HepG2 (cell line): ENCODE measurements at regions not wholly inside any gene's neighbourhood (a gene's known extent, or its start where the extent isn't known, plus 50 kb on each side); places are given as distances from the start of the nearest gene placed in this dataset.

ENCODE experiments used
- EP300 ChIP-seq, 3 experiments: sonication (generic) in 1 of 3; formaldehyde crosslinking in 1 of 3; IDR thresholded peaks; 2 replicates each; pipeline versions ENCODE4 v1.5.1 to v1.6.1; 2011 to 2020; ENCODE audit warnings: low read depth in 2 of 3, low read length in 2 of 3, borderline replicate concordance in 1 of 3, improper control_type of control experiment in 1 of 3, mild to moderate bottlenecking in 1 of 3, missing genetic modification reagents in 1 of 3, moderate library complexity in 1 of 3
- HMG20B ChIP-seq: conservative IDR thresholded peaks from 2 replicates; pipeline ENCODE4 v1.6.1; 2016; ENCODE audit warnings: missing genetic modification reagents, missing compliant biosample characterization
- POLR2AphosphoS5 ChIP-seq: IDR thresholded peaks from 2 replicates; pipeline ENCODE4 v1.6.1; 2012; ENCODE audit warnings: low read depth, low read length
- SNRNP70 ChIP-seq: fragments of 200-400 bp; formaldehyde crosslinking; IDR thresholded peaks from 2 replicates; pipeline ENCODE4 v1.6.1; 2017; ENCODE audit warnings: mild to moderate bottlenecking, low read depth, low read length, moderate library complexity
- ZNF207 ChIP-seq: fragments of 450-650 bp; IDR thresholded peaks from 2 replicates; pipeline ENCODE4 v1.6.1; 2016; ENCODE audit warnings: antibody characterized with exemption, borderline replicate concordance
- ZNF782 ChIP-seq: sonication (generic); formaldehyde crosslinking; IDR thresholded peaks from 2 replicates; pipeline ENCODE4 v1.4.0; 2020; ENCODE audit warnings: missing genetic modification reagents, mild to moderate bottlenecking, borderline replicate concordance
- TF ChIP-seq, protein P1 (sequence below): sonication (generic); formaldehyde crosslinking; IDR thresholded peaks from 2 replicates; pipeline ENCODE4 v1.5.0; 2020; ENCODE audit warnings: mild to moderate bottlenecking, missing genetic modification reagents, moderate library complexity

DNA sequence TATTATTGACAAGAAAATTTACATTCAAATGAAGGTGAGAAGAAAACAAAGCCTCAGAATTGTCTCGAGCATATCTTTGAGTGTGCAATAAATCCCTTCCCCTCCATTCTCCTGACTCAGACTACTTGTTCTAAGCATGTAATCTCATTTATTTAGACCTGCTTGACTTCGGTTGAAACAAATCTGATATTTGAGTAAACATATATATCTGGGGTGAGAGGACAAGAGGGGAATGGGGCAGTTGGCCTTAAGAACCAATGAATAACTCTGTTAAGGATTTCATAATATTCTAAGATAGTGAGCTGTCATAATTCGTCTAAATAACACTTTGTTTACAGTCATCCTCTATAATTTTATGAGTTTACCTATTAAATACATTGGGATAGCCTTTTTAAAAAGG is 142.7 kb downstream of the SIPA1L2 start:
- TF ChIP-seq, protein P1, sequence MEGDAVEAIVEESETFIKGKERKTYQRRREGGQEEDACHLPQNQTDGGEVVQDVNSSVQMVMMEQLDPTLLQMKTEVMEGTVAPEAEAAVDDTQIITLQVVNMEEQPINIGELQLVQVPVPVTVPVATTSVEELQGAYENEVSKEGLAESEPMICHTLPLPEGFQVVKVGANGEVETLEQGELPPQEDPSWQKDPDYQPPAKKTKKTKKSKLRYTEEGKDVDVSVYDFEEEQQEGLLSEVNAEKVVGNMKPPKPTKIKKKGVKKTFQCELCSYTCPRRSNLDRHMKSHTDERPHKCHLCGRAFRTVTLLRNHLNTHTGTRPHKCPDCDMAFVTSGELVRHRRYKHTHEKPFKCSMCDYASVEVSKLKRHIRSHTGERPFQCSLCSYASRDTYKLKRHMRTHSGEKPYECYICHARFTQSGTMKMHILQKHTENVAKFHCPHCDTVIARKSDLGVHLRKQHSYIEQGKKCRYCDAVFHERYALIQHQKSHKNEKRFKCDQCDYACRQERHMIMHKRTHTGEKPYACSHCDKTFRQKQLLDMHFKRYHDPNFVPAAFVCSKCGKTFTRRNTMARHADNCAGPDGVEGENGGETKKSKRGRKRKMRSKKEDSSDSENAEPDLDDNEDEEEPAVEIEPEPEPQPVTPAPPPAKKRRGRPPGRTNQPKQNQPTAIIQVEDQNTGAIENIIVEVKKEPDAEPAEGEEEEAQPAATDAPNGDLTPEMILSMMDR (CRISPR knock-in tag): no peak
- TF ChIP-seq POLR2AphosphoS5: no peak
- no peak for TF ChIP-seq HMG20B (CRISPR knock-in tag)
- TF ChIP-seq ZNF207: no peak
- no peak for TF ChIP-seq ZNF782
- no peak for TF ChIP-seq EP300 (IDR thresholded peaks at IDR 0.05; ENCODE audit: low read depth in 2 of 2, low read length in 2 of 2)
- TF ChIP-seq EP300 (CRISPR knock-in tag; IDR thresholded peaks at IDR 0.05; ENCODE audit: borderline replicate concordance): no peak
- no peak for TF ChIP-seq SNRNP70
